SK-N-SH treated with all-trans-retinoic acid at 6 μM for 48 hours (cell line): ENCODE measurements at regions not wholly inside any gene's neighbourhood (a gene's known extent, or its start where the extent isn't known, plus 50 kb on each side); places are given as distances from the start of the nearest gene placed in this dataset.
A peak's percentile ranks its signal among the peaks of the same experiment; 100 is the strongest.
"Not testable (repeated sequence)": the region's sequence is repeated elsewhere in the genome, so short reads cannot be mapped to it uniquely, and the experiment has no call there.

Experiments
- ATAC-seq: fragments of 200-7000 bp; cut with Tn5 transposase; 3 replicates; pipeline ENCODE4 v1.9.1; 2020; ENCODE audit warnings: mild to moderate bottlenecking, moderate library complexity
- ARNTL ChIP-seq: fragments of 450-650 bp; formaldehyde crosslinking; IDR thresholded peaks from 2 replicates; pipeline ENCODE4 v1.5.0; 2020; ENCODE audit warnings: low read depth, mild to moderate bottlenecking, moderate library complexity, borderline replicate concordance
- BACH2 ChIP-seq: fragments of 250-450 bp; sonication (Bioruptor Pico); IDR thresholded peaks from 2 replicates; pipeline ENCODE4 v1.9.0; 2021; ENCODE audit warnings: mild to moderate bottlenecking, borderline replicate concordance
- CREB5 ChIP-seq: fragments of 250-450 bp; sonication (Bioruptor Pico); IDR thresholded peaks from 2 replicates; pipeline ENCODE4 v1.5.1; 2020; ENCODE audit warnings: low read depth, mild to moderate bottlenecking, moderate library complexity
- CSDC2 ChIP-seq: fragments of 250-450 bp; sonication (Bioruptor Pico); IDR thresholded peaks from 2 replicates; pipeline ENCODE4 v1.5.0; 2020; ENCODE audit warnings: mild to moderate bottlenecking, moderate library complexity
- CSRNP3 ChIP-seq: fragments of 250-450 bp; sonication (Bioruptor Pico); IDR thresholded peaks from 2 replicates; pipeline ENCODE4 v1.5.1; 2021; ENCODE audit warnings: mild to moderate bottlenecking, moderate library complexity
- ESRRG ChIP-seq: fragments of 250-450 bp; sonication (Bioruptor Pico); IDR thresholded peaks from 2 replicates; pipeline ENCODE4 v1.6.1; 2021; ENCODE audit warnings: mild to moderate bottlenecking
- GLIS3 ChIP-seq: fragments of 250-450 bp; sonication (Bioruptor Pico); IDR thresholded peaks from 2 replicates; pipeline ENCODE4 v1.5.0; 2020; ENCODE audit warnings: mild to moderate bottlenecking, moderate library complexity
- ISL1 ChIP-seq: fragments of 250-450 bp; sonication (Bioruptor Pico); IDR thresholded peaks from 2 replicates; pipeline ENCODE4 v2.1.2; 2022; ENCODE audit warnings: mild to moderate bottlenecking, moderate library complexity
- OSR1 ChIP-seq: fragments of 250-450 bp; sonication (Bioruptor Pico); IDR thresholded peaks from 2 replicates; pipeline ENCODE4 v1.8.0; 2022; ENCODE audit warnings: moderate library complexity, mild to moderate bottlenecking, inconsistent platforms
- PATZ1 ChIP-seq: fragments of 250-450 bp; sonication (Bioruptor Pico); IDR thresholded peaks from 2 replicates; pipeline ENCODE4 v1.8.0; 2020; ENCODE audit warnings: mild to moderate bottlenecking, moderate library complexity, borderline replicate concordance
- POU6F1 ChIP-seq: fragments of 250-450 bp; sonication (Bioruptor Pico); IDR thresholded peaks from 2 replicates; pipeline ENCODE4 v1.8.0; 2021; ENCODE audit warnings: low read depth, mild to moderate bottlenecking, moderate library complexity, borderline replicate concordance
- PPARA ChIP-seq: fragments of 250-450 bp; sonication (Bioruptor Pico); IDR thresholded peaks from 2 replicates; pipeline ENCODE4 v1.5.0; 2020; ENCODE audit warnings: mild to moderate bottlenecking, borderline replicate concordance
- RARB ChIP-seq: fragments of 250-450 bp; sonication (Bioruptor Pico); IDR thresholded peaks from 2 replicates; pipeline ENCODE4 v1.8.0; 2021; ENCODE audit warnings: mild to moderate bottlenecking, moderate library complexity
- SNAI2 ChIP-seq: fragments of 250-450 bp; sonication (Bioruptor Pico); IDR thresholded peaks from 2 replicates; pipeline ENCODE4 v1.5.0; 2020; ENCODE audit warnings: mild to moderate bottlenecking, moderate library complexity
- TCF4 ChIP-seq: fragments of 250-450 bp; sonication (Bioruptor Pico); IDR thresholded peaks from 2 replicates; pipeline ENCODE4 v1.8.0; 2021; ENCODE audit warnings: mild to moderate bottlenecking, moderate library complexity, borderline replicate concordance
- TOX ChIP-seq: fragments of 250-450 bp; sonication (Bioruptor Pico); IDR thresholded peaks from 2 replicates; pipeline ENCODE4 v1.8.0; 2021; ENCODE audit warnings: mild to moderate bottlenecking, moderate library complexity, borderline replicate concordance
- TSHZ2 ChIP-seq: fragments of 250-450 bp; sonication (Bioruptor Pico); IDR thresholded peaks from 2 replicates; pipeline ENCODE4 v1.5.0; 2020; ENCODE audit warnings: mild to moderate bottlenecking, moderate library complexity
- ZFP3 ChIP-seq: fragments of 250-450 bp; sonication (Bioruptor Pico); IDR thresholded peaks from 2 replicates; pipeline ENCODE4 v1.5.0; 2020; ENCODE audit warnings: mild to moderate bottlenecking, moderate library complexity
- ZFP30 ChIP-seq: fragments of 450-650 bp; formaldehyde crosslinking; IDR thresholded peaks from 2 replicates; pipeline ENCODE4 v1.5.0; 2022; ENCODE audit warnings: mild to moderate bottlenecking, moderate library complexity
- ZNF565 ChIP-seq: fragments of 450-650 bp; formaldehyde crosslinking; conservative IDR thresholded peaks from 2 replicates; pipeline ENCODE4 v1.5.0; 2020; ENCODE audit warnings: low read depth, mild to moderate bottlenecking, moderate library complexity
- ZNF70 ChIP-seq: fragments of 450-650 bp; formaldehyde crosslinking; IDR thresholded peaks from 2 replicates; pipeline ENCODE4 v1.5.0; 2020; ENCODE audit warnings: mild to moderate bottlenecking, moderate library complexity
- ZNF8 ChIP-seq: fragments of 450-650 bp; formaldehyde crosslinking; IDR thresholded peaks from 2 replicates; pipeline ENCODE4 v1.5.0; 2020; ENCODE audit warnings: mild to moderate bottlenecking, moderate library complexity

GRCh38 chr2:210938228-210938627 is 381.8 kb downstream of the CPS1 start:
- no peak for ATAC-seq
- TF ChIP-seq CREB5 (CRISPR knock-in tag), result no peak
- no peak for TF ChIP-seq CSRNP3 (CRISPR knock-in tag)
- TF ChIP-seq ARNTL, result no peak
- no peak for TF ChIP-seq TOX
- TF ChIP-seq ISL1, result no peak
- TF ChIP-seq ESRRG (CRISPR knock-in tag), result no peak
- TF ChIP-seq, all 23 proteins: peak for 0

GRCh38 chr2:210946395-210946794 is 390.0 kb downstream of the CPS1 start:
- no peak for ATAC-seq
- TF ChIP-seq ZNF565 (CRISPR knock-in tag), result no peak
- TF ChIP-seq CREB5 (CRISPR knock-in tag), result no peak
- no peak for TF ChIP-seq ISL1
- TF ChIP-seq POU6F1, result no peak
- no peak for TF ChIP-seq PATZ1 (CRISPR knock-in tag)
- TF ChIP-seq RARB, result no peak
- no peak for TF ChIP-seq CSDC2 (CRISPR knock-in tag)
- no peak for TF ChIP-seq OSR1
- no peak for TF ChIP-seq TCF4 (CRISPR knock-in tag)
- TF ChIP-seq ZFP3 (CRISPR knock-in tag), result no peak
- no peak for TF ChIP-seq BACH2
- no peak for TF ChIP-seq ZNF8 (CRISPR knock-in tag)

GRCh38 chr2:210950434-210951060 is 394.1 kb downstream of the CPS1 start:
- not testable (repeated sequence) for ATAC-seq

GRCh38 chr2:210954386-210954907 is 398.0 kb downstream of the CPS1 start:
- no peak for ATAC-seq
- no peak for TF ChIP-seq BACH2
- no peak for TF ChIP-seq ZNF70 (CRISPR knock-in tag)
- TF ChIP-seq ZFP3 (CRISPR knock-in tag), result no peak
- no peak for TF ChIP-seq ARNTL
- no peak for TF ChIP-seq CREB5 (CRISPR knock-in tag)
- TF ChIP-seq SNAI2 (CRISPR knock-in tag), result no peak
- TF ChIP-seq TSHZ2 (CRISPR knock-in tag), result 0 out of 2 replicates have a peak, but pooled peaks have one; percentile 48
- TF ChIP-seq TCF4 (CRISPR knock-in tag), result no peak; the same call in 1 of the 2 replicates
- no peak for TF ChIP-seq ZFP30 (CRISPR knock-in tag)
- TF ChIP-seq ISL1, result peak; percentile 41
- no peak for TF ChIP-seq PATZ1 (CRISPR knock-in tag)
- no peak for TF ChIP-seq ESRRG (CRISPR knock-in tag)
- no peak for TF ChIP-seq GLIS3
- no peak for TF ChIP-seq TOX
- no peak for TF ChIP-seq PPARA
